SK-N-SH treated with all-trans-retinoic acid at 6 μM for 48 hours (cell line): ENCODE measurements at regions not wholly inside any gene's neighbourhood (a gene's known extent, or its start where the extent isn't known, plus 50 kb on each side); places are given as distances from the start of the nearest gene placed in this dataset.

Experiments used
- ARNTL ChIP-seq: fragments of 450-650 bp; formaldehyde crosslinking; IDR thresholded peaks from 2 replicates; pipeline ENCODE4 v1.5.0; 2020; ENCODE audit warnings: low read depth, mild to moderate bottlenecking, moderate library complexity, borderline replicate concordance
- BACH2 ChIP-seq: fragments of 250-450 bp; sonication (Bioruptor Pico); IDR thresholded peaks from 2 replicates; pipeline ENCODE4 v1.9.0; 2021; ENCODE audit warnings: mild to moderate bottlenecking, borderline replicate concordance
- CREB5 ChIP-seq: fragments of 250-450 bp; sonication (Bioruptor Pico); IDR thresholded peaks from 2 replicates; pipeline ENCODE4 v1.5.1; 2020; ENCODE audit warnings: low read depth, mild to moderate bottlenecking, moderate library complexity
- CSDC2 ChIP-seq: fragments of 250-450 bp; sonication (Bioruptor Pico); IDR thresholded peaks from 2 replicates; pipeline ENCODE4 v1.5.0; 2020; ENCODE audit warnings: mild to moderate bottlenecking, moderate library complexity
- GLIS3 ChIP-seq: fragments of 250-450 bp; sonication (Bioruptor Pico); IDR thresholded peaks from 2 replicates; pipeline ENCODE4 v1.5.0; 2020; ENCODE audit warnings: mild to moderate bottlenecking, moderate library complexity
- RARB ChIP-seq: fragments of 250-450 bp; sonication (Bioruptor Pico); IDR thresholded peaks from 2 replicates; pipeline ENCODE4 v1.8.0; 2021; ENCODE audit warnings: mild to moderate bottlenecking, moderate library complexity
- ZC3H10 ChIP-seq: fragments of 250-450 bp; sonication (Bioruptor Pico); IDR thresholded peaks from 2 replicates; pipeline ENCODE4 v1.5.1; 2021; ENCODE audit warnings: mild to moderate bottlenecking, moderate library complexity
- ZFP3 ChIP-seq: fragments of 250-450 bp; sonication (Bioruptor Pico); IDR thresholded peaks from 2 replicates; pipeline ENCODE4 v1.5.0; 2020; ENCODE audit warnings: mild to moderate bottlenecking, moderate library complexity
- ZFP30 ChIP-seq: fragments of 450-650 bp; formaldehyde crosslinking; IDR thresholded peaks from 2 replicates; pipeline ENCODE4 v1.5.0; 2022; ENCODE audit warnings: mild to moderate bottlenecking, moderate library complexity
- ZNF565 ChIP-seq: fragments of 450-650 bp; formaldehyde crosslinking; conservative IDR thresholded peaks from 2 replicates; pipeline ENCODE4 v1.5.0; 2020; ENCODE audit warnings: low read depth, mild to moderate bottlenecking, moderate library complexity
- TF ChIP-seq, protein P1 (sequence below): fragments of 250-450 bp; sonication (Bioruptor Pico); IDR thresholded peaks from 2 replicates; pipeline ENCODE4 v1.8.0; 2020; ENCODE audit warnings: mild to moderate bottlenecking, moderate library complexity, borderline replicate concordance
- TF ChIP-seq, protein P2 (sequence below): fragments of 250-450 bp; sonication (Bioruptor Pico); IDR thresholded peaks from 2 replicates; pipeline ENCODE4 v1.5.1; 2021; ENCODE audit warnings: mild to moderate bottlenecking, moderate library complexity
- TF ChIP-seq, protein P3 (sequence below): fragments of 250-450 bp; sonication (Bioruptor Pico); IDR thresholded peaks from 2 replicates; pipeline ENCODE4 v1.5.0; 2020; ENCODE audit warnings: mild to moderate bottlenecking, moderate library complexity
- TF ChIP-seq, protein P4 (sequence below): fragments of 250-450 bp; sonication (Bioruptor Pico); IDR thresholded peaks from 2 replicates; pipeline ENCODE4 v1.8.0; 2021; ENCODE audit warnings: low read depth, mild to moderate bottlenecking, moderate library complexity, borderline replicate concordance

DNA sequence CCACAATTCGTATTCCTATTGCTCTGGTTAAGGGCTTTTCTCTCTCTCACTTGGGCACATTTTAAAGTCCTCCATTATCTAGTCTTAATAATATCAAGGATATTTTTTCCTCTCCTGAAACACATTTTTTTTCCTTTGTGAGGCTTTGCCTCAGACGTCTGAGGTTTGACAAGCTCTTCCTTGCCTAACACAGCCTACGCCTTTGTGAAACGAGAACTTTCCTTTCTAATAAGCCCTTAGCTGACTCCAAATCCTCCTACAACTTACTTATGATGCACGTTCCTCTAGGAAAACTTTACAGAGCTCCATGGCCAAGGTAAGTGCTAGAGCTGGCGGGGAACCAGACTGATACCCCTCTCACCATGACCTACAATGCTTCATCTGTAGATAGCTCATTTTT lies 841.5 kb downstream of the SOCS6 start:
- TF ChIP-seq, protein P1, sequence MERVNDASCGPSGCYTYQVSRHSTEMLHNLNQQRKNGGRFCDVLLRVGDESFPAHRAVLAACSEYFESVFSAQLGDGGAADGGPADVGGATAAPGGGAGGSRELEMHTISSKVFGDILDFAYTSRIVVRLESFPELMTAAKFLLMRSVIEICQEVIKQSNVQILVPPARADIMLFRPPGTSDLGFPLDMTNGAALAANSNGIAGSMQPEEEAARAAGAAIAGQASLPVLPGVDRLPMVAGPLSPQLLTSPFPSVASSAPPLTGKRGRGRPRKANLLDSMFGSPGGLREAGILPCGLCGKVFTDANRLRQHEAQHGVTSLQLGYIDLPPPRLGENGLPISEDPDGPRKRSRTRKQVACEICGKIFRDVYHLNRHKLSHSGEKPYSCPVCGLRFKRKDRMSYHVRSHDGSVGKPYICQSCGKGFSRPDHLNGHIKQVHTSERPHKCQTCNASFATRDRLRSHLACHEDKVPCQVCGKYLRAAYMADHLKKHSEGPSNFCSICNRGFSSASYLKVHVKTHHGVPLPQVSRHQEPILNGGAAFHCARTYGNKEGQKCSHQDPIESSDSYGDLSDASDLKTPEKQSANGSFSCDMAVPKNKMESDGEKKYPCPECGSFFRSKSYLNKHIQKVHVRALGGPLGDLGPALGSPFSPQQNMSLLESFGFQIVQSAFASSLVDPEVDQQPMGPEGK (CRISPR knock-in tag): no peak
- TF ChIP-seq CSDC2 (CRISPR knock-in tag) (no peak), GLIS3 (CRISPR knock-in tag) (no peak), ARNTL (CRISPR knock-in tag) (no peak), CREB5 (CRISPR knock-in tag) (no peak), BACH2 (CRISPR knock-in tag) (no peak), ZNF565 (CRISPR knock-in tag) (no peak), RARB (CRISPR knock-in tag) (no peak), ZC3H10 (CRISPR knock-in tag) (no peak), ZFP3 (CRISPR knock-in tag) (no peak), ZFP30 (CRISPR knock-in tag) (no peak)
- TF ChIP-seq, protein P2, sequence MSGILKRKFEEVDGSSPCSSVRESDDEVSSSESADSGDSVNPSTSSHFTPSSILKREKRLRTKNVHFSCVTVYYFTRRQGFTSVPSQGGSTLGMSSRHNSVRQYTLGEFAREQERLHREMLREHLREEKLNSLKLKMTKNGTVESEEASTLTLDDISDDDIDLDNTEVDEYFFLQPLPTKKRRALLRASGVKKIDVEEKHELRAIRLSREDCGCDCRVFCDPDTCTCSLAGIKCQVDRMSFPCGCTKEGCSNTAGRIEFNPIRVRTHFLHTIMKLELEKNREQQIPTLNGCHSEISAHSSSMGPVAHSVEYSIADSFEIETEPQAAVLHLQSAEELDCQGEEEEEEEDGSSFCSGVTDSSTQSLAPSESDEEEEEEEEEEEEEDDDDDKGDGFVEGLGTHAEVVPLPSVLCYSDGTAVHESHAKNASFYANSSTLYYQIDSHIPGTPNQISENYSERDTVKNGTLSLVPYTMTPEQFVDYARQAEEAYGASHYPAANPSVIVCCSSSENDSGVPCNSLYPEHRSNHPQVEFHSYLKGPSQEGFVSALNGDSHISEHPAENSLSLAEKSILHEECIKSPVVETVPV (CRISPR knock-in tag): no peak
- TF ChIP-seq, protein P3, sequence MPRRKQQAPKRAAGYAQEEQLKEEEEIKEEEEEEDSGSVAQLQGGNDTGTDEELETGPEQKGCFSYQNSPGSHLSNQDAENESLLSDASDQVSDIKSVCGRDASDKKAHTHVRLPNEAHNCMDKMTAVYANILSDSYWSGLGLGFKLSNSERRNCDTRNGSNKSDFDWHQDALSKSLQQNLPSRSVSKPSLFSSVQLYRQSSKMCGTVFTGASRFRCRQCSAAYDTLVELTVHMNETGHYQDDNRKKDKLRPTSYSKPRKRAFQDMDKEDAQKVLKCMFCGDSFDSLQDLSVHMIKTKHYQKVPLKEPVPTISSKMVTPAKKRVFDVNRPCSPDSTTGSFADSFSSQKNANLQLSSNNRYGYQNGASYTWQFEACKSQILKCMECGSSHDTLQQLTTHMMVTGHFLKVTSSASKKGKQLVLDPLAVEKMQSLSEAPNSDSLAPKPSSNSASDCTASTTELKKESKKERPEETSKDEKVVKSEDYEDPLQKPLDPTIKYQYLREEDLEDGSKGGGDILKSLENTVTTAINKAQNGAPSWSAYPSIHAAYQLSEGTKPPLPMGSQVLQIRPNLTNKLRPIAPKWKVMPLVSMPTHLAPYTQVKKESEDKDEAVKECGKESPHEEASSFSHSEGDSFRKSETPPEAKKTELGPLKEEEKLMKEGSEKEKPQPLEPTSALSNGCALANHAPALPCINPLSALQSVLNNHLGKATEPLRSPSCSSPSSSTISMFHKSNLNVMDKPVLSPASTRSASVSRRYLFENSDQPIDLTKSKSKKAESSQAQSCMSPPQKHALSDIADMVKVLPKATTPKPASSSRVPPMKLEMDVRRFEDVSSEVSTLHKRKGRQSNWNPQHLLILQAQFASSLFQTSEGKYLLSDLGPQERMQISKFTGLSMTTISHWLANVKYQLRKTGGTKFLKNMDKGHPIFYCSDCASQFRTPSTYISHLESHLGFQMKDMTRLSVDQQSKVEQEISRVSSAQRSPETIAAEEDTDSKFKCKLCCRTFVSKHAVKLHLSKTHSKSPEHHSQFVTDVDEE (CRISPR knock-in tag): no peak
- TF ChIP-seq, protein P4, sequence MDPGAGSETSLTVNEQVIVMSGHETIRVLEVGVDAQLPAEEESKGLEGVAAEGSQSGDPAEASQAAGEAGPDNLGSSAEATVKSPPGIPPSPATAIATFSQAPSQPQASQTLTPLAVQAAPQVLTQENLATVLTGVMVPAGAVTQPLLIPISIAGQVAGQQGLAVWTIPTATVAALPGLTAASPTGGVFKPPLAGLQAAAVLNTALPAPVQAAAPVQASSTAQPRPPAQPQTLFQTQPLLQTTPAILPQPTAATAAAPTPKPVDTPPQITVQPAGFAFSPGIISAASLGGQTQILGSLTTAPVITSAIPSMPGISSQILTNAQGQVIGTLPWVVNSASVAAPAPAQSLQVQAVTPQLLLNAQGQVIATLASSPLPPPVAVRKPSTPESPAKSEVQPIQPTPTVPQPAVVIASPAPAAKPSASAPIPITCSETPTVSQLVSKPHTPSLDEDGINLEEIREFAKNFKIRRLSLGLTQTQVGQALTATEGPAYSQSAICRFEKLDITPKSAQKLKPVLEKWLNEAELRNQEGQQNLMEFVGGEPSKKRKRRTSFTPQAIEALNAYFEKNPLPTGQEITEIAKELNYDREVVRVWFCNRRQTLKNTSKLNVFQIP (CRISPR knock-in tag): no peak
